ENCODE measurements at regions not wholly inside any gene's neighbourhood (a gene's known extent, or its start where the extent isn't known, plus 50 kb on each side); places are given as distances from the start of the nearest gene placed in this dataset.

DNA sequence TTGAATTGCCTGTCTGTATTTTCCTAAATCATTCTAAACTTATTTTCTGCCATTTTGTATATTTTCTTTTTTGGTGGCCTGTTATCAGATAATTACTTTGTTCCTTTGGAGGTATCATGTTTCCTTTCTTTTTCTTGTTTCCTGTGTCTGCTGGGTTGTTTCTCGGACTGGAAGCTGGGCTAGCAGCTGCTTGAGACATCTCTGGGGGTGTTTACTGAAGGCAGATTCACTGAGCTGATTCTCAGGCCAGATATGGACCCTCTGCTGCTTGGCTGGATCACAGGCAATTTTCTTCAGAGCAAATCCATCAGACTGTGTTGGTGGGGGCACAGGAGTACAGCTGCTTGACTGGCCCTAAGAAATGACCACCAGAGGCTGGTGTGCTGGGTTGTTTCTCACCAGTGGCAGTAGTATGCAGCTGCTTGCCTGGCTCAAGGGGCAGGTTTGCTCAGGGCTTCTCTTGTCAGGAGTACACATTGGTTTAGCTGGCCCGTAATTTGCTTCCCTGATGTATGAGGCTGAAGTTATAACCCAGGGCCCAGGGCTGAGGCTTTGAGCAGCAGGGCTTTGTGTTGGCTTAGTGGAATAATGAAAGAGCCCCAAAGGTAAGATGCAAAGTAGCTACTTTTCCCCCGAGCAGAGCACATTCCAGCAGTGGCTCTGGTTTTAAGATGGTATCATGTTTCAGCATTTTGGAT is 680.6 kb downstream of the TECRL start:
- Mint-ChIP-seq H3K27me3 (no peaks in the 10 kb centered on the region), H3K4me3 (no peak overlapping the region), H3K27ac (no peak overlapping the region), H3K9me3 (peaks cover 12% of the 10 kb centered on the region), H3K4me1 (ENCODE audit: low read depth in 2 of 2) (no peaks in the 10 kb centered on the region), H3K36me3 (no peaks in the 10 kb centered on the region)
- no peak for ATAC-seq
- DNase-seq (ENCODE audit: low spot score) = no peak

DNA sequence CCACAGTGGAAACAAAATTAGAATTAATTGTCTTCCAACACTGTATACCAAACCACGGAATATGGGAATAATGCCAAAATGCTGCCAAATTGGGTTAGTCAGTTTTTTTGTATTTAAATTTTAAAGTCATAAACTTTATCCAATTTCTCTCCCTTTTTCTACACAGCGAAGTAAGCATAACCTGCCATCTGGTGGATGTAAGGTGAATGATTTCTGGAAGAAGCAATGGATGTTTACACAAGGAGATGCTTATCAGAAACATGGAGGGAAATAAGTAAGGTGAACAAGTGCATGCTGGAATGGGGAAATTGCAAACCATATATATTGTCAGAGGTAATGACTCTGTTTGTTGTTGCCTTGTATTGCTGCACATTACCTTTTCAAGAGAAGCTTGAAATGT is 691.9 kb downstream of the TECRL start:
- no peak overlapping the region for H3K27ac Mint-ChIP-seq
- DNase-seq (ENCODE audit: low spot score) (no peak), ATAC-seq (no peak)
- no peaks in the 10 kb centered on the region for H3K4me1 Mint-ChIP-seq (ENCODE audit: low read depth in 2 of 2)
- no peak overlapping the region for H3K4me3 Mint-ChIP-seq
- H3K9me3 Mint-ChIP-seq = peaks cover 5% of the 10 kb centered on the region
- peaks cover 7% of the 10 kb centered on the region for H3K36me3 Mint-ChIP-seq
- no peaks in the 10 kb centered on the region for H3K27me3 Mint-ChIP-seq

DNA sequence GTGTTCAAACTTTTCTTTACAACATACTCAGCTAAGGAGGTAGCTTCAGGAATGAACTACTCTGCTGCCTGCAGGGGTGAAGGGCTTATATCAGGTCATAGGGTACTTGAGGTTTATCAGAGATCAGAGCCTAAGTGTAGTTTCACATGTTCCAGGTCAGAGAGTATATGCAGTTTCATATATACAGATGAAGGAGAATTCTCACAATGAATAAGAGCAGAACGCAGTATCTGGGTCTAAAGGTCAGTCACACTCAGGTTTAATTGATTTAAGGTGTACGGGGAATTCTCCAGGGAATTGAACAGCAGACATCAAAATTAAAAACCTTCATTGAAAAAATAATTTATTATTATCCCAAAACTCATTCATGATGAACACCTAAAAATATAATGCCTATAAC is 700.6 kb downstream of the TECRL start:
- no peaks in the 10 kb centered on the region for H3K36me3 Mint-ChIP-seq
- no peak for ATAC-seq
- peaks cover 6% of the 10 kb centered on the region for H3K9me3 Mint-ChIP-seq
- H3K4me3 Mint-ChIP-seq = no peak overlapping the region
- no peak for DNase-seq (ENCODE audit: low spot score)
- H3K27ac Mint-ChIP-seq = no peak overlapping the region
- H3K27me3 Mint-ChIP-seq = no peaks in the 10 kb centered on the region
- no peaks in the 10 kb centered on the region for H3K4me1 Mint-ChIP-seq (ENCODE audit: low read depth in 2 of 2)

DNA sequence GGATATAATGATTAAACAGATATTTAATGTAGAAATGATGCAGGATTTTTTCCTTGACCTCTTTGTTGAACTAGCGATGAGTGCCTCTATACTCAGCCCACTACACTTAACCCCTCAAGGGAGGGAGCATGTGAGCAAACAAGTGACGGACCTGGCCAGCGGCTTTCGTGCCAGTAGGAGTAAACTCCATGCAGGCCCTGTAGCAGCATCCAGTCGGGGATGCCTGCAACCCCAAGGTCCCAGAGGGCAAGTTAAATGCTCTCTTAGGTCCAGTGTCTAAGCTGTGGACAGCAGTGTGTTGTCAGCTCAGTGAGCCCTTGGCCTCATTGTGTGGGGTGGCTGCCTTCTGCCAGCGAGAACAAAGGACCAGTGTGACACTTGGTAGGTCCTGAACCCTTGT is 708.7 kb downstream of the TECRL start:
- Mint-ChIP-seq H3K36me3 (peaks cover 5% of the 10 kb centered on the region), H3K27me3 (no peaks in the 10 kb centered on the region), H3K4me1 (ENCODE audit: low read depth in 2 of 2) (no peaks in the 10 kb centered on the region), H3K4me3 (no peak overlapping the region), H3K9me3 (peaks cover 6% of the 10 kb centered on the region), H3K27ac (no peak overlapping the region)
- no peak for ATAC-seq
- no peak for DNase-seq (ENCODE audit: low spot score)

DNA sequence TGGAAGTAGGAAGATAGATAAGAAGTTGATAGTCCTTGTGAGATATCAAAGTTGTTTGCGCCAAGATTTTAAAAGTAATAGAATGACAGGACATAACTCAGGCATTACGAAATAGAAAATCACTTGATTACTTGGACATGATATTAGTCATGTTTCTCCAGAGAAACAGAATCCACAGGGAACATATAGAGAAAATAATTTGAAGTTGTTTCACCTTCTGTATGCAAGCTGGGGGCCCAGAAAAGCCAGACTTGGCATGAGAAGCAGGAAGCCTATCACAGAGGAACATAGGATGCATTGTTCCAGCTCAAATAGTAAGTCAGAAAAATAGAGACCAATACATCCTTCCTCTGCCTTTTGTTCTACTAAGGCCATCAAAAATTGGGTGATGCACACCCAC is 715.9 kb downstream of the TECRL start:
- no peak overlapping the region for H3K27ac Mint-ChIP-seq
- H3K27me3 Mint-ChIP-seq = no peaks in the 10 kb centered on the region
- H3K36me3 Mint-ChIP-seq = peaks cover 3% of the 10 kb centered on the region
- no peak overlapping the region for H3K4me3 Mint-ChIP-seq
- DNase-seq (ENCODE audit: low spot score) = no peak
- ATAC-seq = no peak
- H3K4me1 Mint-ChIP-seq (ENCODE audit: low read depth in 2 of 2) = no peaks in the 10 kb centered on the region
- H3K9me3 Mint-ChIP-seq = peaks cover 17% of the 10 kb centered on the region

DNA sequence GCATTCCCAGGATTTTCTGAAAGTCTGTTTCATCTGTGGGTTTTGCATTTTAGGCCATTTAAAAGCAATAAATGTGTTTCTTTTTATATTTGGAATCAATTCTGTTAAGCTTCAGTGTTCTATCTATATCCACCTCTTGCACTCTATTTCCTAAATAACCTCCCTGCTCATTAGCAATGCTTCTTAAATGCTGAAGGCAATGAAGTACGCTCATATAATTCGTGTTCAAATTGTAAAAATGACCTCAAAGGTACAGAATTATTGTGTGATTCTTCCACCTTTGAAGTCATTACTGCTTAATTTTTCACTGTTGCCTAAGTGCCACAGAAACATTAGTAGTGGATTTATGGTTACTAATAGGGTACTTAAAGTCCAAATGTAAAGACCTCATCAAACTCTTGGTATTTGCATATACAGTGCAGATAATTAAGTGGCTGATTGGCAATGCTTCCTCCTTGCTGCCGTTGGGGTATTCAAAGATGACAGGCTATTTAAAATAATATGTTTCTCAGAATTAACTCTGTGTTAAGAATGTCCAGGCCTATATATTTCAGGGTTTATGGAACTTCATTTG is 730.8 kb downstream of the TECRL start:
- no peaks in the 10 kb centered on the region for H3K4me1 Mint-ChIP-seq (ENCODE audit: low read depth in 2 of 2)
- no peak overlapping the region for H3K4me3 Mint-ChIP-seq
- peaks cover 3% of the 10 kb centered on the region for H3K9me3 Mint-ChIP-seq
- no peak for DNase-seq (ENCODE audit: low spot score)
- H3K27me3 Mint-ChIP-seq = no peaks in the 10 kb centered on the region
- no peak for ATAC-seq
- no peak overlapping the region for H3K27ac Mint-ChIP-seq
- no peaks in the 10 kb centered on the region for H3K36me3 Mint-ChIP-seq

DNA sequence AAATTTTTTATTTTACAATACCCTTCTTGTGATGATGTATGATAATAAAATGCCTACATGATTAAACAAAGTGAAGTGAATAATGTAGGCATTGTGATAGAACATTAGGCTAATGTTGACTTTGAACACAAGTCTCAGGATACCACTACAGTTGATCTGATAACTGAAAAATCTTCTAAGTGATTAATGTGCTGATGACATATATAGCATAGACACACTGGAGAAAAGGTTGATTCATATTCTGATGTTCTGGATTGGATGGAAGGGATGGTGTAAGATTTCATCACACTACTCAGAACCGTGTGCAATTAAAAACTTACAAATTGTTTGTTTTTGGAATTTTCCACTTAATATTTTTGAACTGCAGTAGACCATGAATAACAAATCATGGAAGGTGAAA is 738.5 kb downstream of the TECRL start:
- ATAC-seq (no peak), DNase-seq (ENCODE audit: low spot score) (no peak)
- peaks cover 11% of the 10 kb centered on the region for H3K9me3 Mint-ChIP-seq
- H3K4me3 Mint-ChIP-seq = no peak overlapping the region
- no peaks in the 10 kb centered on the region for H3K4me1 Mint-ChIP-seq (ENCODE audit: low read depth in 2 of 2)
- H3K36me3 Mint-ChIP-seq = peaks cover 4% of the 10 kb centered on the region
- no peak overlapping the region for H3K27ac Mint-ChIP-seq
- no peaks in the 10 kb centered on the region for H3K27me3 Mint-ChIP-seq

DNA sequence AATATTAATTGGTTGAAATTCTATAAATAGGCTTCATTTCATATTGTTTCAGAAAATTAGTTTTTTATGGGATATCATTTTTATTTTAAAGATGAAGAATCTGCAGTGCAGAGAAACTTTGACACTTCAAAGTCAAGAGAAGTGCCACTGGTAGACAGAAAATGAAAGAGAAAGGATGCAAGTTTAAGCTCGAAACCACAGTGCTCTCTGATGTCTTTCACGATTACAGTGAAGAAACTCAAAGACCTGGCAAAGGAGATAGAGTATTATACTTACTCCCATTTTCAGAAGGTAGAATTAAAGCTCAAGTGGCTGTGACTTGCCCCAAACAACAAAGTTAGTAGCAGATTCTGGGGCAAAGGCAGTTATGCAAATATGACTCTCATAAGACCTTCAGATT is 745.4 kb downstream of the TECRL start:
- no peak overlapping the region for H3K4me3 Mint-ChIP-seq
- peaks cover 8% of the 10 kb centered on the region for H3K9me3 Mint-ChIP-seq
- DNase-seq (ENCODE audit: low spot score) (no peak), ATAC-seq (no peak)
- no peaks in the 10 kb centered on the region for H3K27me3 Mint-ChIP-seq
- H3K27ac Mint-ChIP-seq = no peak overlapping the region
- H3K36me3 Mint-ChIP-seq = peaks cover 4% of the 10 kb centered on the region
- no peaks in the 10 kb centered on the region for H3K4me1 Mint-ChIP-seq (ENCODE audit: low read depth in 2 of 2)

DNA sequence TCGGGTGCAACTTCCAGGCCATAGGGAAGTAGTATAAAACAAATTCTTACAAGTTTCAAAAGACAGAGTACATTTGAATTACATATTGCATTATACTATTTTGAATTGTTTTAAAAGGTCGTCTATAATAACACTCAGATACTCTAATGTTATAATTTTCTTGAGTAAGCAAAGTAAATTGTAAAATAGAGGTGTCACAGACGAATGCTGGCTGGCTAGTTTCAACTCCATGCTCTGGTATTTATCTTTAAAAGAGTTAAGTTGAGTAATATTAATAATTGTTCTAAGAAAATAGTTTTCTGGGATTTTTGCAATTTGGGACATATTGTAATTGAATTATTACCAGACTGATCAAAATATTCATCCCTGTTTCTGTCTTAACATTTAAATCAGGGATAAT is 764.9 kb downstream of the TECRL start:
- Mint-ChIP-seq H3K27ac (no peak overlapping the region), H3K27me3 (no peaks in the 10 kb centered on the region), H3K9me3 (no peaks in the 10 kb centered on the region), H3K4me3 (no peak overlapping the region), H3K4me1 (ENCODE audit: low read depth in 2 of 2) (no peaks in the 10 kb centered on the region), H3K36me3 (no peaks in the 10 kb centered on the region)
- DNase-seq (ENCODE audit: low spot score) (no peak), ATAC-seq (no peak)

DNA sequence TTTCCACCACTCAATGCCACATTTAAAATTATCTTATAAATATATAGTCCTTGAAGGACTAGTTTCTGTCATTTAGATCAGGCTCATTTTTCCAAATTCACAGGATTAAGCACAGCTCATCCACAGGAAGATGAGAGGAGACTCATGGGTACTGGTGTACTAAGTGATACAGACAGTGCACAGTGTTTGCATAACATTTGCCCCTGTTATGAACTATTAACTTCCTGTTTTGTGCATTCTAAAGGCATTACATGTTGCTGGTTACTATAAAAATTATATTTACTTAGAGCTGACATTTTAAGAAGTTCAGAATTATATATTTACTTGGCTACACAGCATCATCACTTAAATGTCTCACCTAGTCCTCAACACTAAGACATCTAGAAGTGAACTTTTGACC is 772.0 kb downstream of the TECRL start:
- DNase-seq (ENCODE audit: low spot score) = no peak
- peaks cover 20% of the 10 kb centered on the region for H3K9me3 Mint-ChIP-seq
- H3K4me1 Mint-ChIP-seq (ENCODE audit: low read depth in 2 of 2) = no peaks in the 10 kb centered on the region
- no peak for ATAC-seq
- H3K27ac Mint-ChIP-seq = no peak overlapping the region
- H3K36me3 Mint-ChIP-seq = no peaks in the 10 kb centered on the region
- no peak overlapping the region for H3K4me3 Mint-ChIP-seq
- H3K27me3 Mint-ChIP-seq = no peaks in the 10 kb centered on the region

DNA sequence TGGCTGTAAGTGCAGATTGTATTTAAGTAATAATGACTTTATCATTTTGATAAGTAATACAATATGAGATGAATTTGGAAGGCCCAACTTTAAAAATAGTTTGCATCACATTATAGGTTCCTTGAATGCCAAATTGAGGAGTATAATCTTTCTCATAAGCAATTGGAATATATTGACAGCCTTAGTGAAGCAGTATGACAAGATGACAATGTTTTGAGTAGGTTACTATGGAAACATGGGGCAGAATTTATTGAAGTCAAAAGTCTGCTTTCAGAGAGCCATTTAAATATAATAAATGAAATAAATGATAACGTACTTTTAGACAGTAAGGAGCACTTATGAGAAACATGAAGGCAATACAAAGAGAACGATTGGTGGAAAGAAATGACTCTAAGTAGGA is 776.4 kb downstream of the TECRL start:
- H3K27me3 Mint-ChIP-seq = no peaks in the 10 kb centered on the region
- no peak overlapping the region for H3K4me3 Mint-ChIP-seq
- DNase-seq (ENCODE audit: low spot score) (no peak), ATAC-seq (no peak)
- peaks cover 27% of the 10 kb centered on the region for H3K9me3 Mint-ChIP-seq
- H3K36me3 Mint-ChIP-seq = no peaks in the 10 kb centered on the region
- H3K27ac Mint-ChIP-seq = no peak overlapping the region
- no peaks in the 10 kb centered on the region for H3K4me1 Mint-ChIP-seq (ENCODE audit: low read depth in 2 of 2)

DNA sequence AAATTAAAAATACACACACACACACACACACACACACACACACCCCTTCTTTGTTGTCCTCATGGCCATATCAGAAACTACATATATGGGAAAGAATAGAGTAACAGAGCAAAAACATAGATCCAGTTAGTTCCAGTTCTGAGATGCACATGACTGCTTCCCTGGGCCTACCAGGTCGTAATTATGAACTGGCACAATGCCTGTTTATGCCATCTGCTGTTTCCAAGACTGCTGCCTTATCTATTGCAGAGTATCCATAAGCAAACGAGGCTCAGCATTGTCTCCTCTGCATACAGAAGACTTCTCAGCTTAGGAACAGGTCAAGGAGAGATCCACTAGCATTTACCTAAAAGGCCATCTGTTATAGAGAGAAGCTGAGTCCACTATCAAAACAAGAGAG is 789.0 kb downstream of the TECRL start:
- no peaks in the 10 kb centered on the region for H3K4me1 Mint-ChIP-seq (ENCODE audit: low read depth in 2 of 2)
- H3K36me3 Mint-ChIP-seq = no peaks in the 10 kb centered on the region
- no peak for ATAC-seq
- H3K27me3 Mint-ChIP-seq = no peaks in the 10 kb centered on the region
- no peak overlapping the region for H3K4me3 Mint-ChIP-seq
- DNase-seq (ENCODE audit: low spot score) = no peak
- H3K9me3 Mint-ChIP-seq = peaks cover 6% of the 10 kb centered on the region
- no peak overlapping the region for H3K27ac Mint-ChIP-seq

DNA sequence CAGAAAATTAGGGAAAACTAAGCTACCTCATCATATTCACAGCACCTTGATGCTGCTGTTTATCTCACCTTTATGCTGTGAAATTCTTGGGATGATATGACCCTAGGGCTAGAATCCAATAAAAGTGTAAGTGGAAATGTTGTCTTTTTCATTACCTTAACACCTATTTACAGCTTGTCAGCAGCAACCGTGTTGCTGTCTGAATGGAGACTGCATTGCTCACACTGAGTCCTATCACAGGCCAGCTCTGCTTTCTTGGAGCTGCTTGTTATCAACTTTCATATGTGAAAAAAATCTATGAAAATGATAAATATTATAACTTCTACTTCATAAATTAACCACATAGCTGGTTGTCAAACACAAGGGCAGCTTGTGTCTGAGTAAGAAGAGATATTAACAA is 789.5 kb downstream of the TECRL start:
- no peaks in the 10 kb centered on the region for H3K36me3 Mint-ChIP-seq
- H3K4me1 Mint-ChIP-seq (ENCODE audit: low read depth in 2 of 2) = no peaks in the 10 kb centered on the region
- H3K27ac Mint-ChIP-seq = no peak overlapping the region
- no peak overlapping the region for H3K4me3 Mint-ChIP-seq
- no peak for ATAC-seq
- peaks cover 6% of the 10 kb centered on the region for H3K9me3 Mint-ChIP-seq
- H3K27me3 Mint-ChIP-seq = no peaks in the 10 kb centered on the region
- DNase-seq (ENCODE audit: low spot score) = no peak

DNA sequence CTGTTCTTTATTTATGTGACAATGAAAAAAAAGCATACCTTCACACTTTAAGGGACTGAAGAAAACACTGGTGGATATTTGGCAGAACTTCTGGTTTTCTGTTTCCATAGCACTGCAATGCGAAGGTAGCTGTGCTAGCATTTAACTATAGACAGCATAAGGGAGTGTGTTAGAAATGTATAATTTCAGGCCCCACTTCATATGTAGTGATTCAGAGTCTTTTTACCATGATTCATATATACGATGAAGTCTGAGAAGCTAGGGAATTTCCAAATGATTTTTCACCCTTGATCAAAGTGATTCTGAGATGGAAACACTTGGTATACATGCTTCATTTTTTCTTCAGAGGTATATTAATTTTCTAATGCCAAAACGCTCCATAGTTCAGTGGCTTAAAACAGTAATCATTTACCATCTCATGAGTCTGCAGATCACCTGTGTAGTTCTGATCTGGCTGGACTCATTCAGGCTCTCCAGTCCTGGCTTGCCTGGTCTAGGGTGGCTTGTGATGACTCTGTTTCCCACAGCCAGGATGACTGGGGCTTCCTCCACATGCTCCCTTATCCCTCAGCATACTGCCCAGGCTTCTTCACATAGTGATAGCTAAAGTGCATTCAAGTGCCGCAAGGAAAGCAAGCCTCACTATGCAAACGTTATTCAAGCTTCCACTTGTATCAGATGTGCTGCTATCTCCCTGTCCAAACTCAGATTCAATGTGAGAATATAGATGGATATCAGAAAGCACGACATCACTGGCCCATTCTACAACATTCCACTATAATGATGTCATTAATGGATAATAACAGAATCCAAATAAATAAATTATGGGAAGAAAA is 790.1 kb downstream of the TECRL start:
- H3K4me3 Mint-ChIP-seq = no peak overlapping the region
- DNase-seq (ENCODE audit: low spot score) (no peak), ATAC-seq (no peak)
- H3K27me3 Mint-ChIP-seq = no peaks in the 10 kb centered on the region
- H3K4me1 Mint-ChIP-seq (ENCODE audit: low read depth in 2 of 2) = no peaks in the 10 kb centered on the region
- H3K27ac Mint-ChIP-seq = no peak overlapping the region
- H3K9me3 Mint-ChIP-seq = peaks cover 6% of the 10 kb centered on the region
- no peaks in the 10 kb centered on the region for H3K36me3 Mint-ChIP-seq
